Breast epithelium (tissue), 3 donors: ENCODE measurements at regions not wholly inside any gene's neighbourhood (a gene's known extent, or its start where the extent isn't known, plus 50 kb on each side); places are given as distances from the start of the nearest gene placed in this dataset.

Experiments
- POLR2A ChIP-seq: fragments of 450-650 bp; IDR thresholded peaks from one replicate; pipeline ENCODE4 v1.6.1; 2016; ENCODE audit warnings: antibody characterized with exemption, mild to moderate bottlenecking, moderate library complexity
- TF ChIP-seq, protein P1 (sequence below), 3 donors: fragments of 450-650 bp; IDR thresholded peaks; one replicate each; pipeline ENCODE4 v1.5.1; 2016 to 2017; ENCODE audit warnings: antibody characterized with exemption in 3 of 3, mild to moderate bottlenecking in 3 of 3, moderate library complexity in 3 of 3

DNA sequence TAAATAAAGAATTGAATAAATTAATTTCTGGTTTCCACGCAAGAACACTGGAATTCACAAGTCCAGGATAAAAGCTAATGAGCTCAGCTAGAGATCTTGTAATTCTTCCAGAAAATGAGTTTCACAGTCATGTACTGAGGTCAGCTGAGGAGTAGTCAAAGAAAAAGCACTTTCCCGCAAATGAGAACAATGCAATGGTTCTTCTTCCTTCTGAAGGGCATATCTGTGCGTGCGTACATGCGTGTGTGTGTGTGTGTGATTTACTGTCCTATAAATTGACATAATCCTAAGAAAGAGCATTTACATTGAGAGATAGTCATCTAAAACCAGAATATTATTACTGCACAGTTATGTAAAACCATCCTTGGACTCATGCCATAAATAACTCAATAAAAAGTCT, 968.9 kb upstream of the EYS start:
- TF ChIP-seq, protein P1, sequence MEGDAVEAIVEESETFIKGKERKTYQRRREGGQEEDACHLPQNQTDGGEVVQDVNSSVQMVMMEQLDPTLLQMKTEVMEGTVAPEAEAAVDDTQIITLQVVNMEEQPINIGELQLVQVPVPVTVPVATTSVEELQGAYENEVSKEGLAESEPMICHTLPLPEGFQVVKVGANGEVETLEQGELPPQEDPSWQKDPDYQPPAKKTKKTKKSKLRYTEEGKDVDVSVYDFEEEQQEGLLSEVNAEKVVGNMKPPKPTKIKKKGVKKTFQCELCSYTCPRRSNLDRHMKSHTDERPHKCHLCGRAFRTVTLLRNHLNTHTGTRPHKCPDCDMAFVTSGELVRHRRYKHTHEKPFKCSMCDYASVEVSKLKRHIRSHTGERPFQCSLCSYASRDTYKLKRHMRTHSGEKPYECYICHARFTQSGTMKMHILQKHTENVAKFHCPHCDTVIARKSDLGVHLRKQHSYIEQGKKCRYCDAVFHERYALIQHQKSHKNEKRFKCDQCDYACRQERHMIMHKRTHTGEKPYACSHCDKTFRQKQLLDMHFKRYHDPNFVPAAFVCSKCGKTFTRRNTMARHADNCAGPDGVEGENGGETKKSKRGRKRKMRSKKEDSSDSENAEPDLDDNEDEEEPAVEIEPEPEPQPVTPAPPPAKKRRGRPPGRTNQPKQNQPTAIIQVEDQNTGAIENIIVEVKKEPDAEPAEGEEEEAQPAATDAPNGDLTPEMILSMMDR (IDR thresholded peaks at IDR 0.05): no peak
- no peak for TF ChIP-seq POLR2A
